H9 (cell line): ENCODE measurements at regions not wholly inside any gene's neighbourhood (a gene's known extent, or its start where the extent isn't known, plus 50 kb on each side); places are given as distances from the start of the nearest gene placed in this dataset.

Source experiments
- DNase-seq: peaks from one replicate; pipeline ENCODE4 v3.0.0-alpha.2; 2017
- H2AFZ ChIP-seq: one replicate; pipeline ENCODE4 v1.6.1; 2013; ENCODE audit warnings: mild to moderate bottlenecking, low read length, control low read depth, moderate library complexity
- H2AK5ac ChIP-seq: 2 replicates; pipeline ENCODE4 v1.6.1; 2013; ENCODE audit warnings: low read length, control low read depth, mixed read lengths; ENCODE audit not compliant: insufficient read length
- H2BK120ac ChIP-seq: one replicate; pipeline ENCODE4 v1.6.1; 2013; ENCODE audit warnings: low read depth, mild to moderate bottlenecking, low read length, control low read depth, inconsistent platforms; ENCODE audit not compliant: poor library complexity, severe bottlenecking
- H2BK12ac ChIP-seq: 2 replicates; pipeline ENCODE4 v1.6.1; 2013; ENCODE audit warnings: low read length, control low read depth, mixed read lengths, low read depth; ENCODE audit not compliant: insufficient read length
- H2BK15ac ChIP-seq: 2 replicates; pipeline ENCODE4 v1.6.1; 2013; ENCODE audit warnings: low read depth, low read length, control low read depth
- H2BK20ac ChIP-seq: one replicate; pipeline ENCODE4 v1.6.1; 2013; ENCODE audit warnings: low read depth, mild to moderate bottlenecking, low read length, control low read depth, inconsistent platforms; ENCODE audit not compliant: poor library complexity, severe bottlenecking
- H2BK5ac ChIP-seq: 2 replicates; pipeline ENCODE4 v1.6.1; 2013; ENCODE audit warnings: low read length, control low read depth, mixed read lengths; ENCODE audit not compliant: insufficient read length
- H3K14ac ChIP-seq: 2 replicates; pipeline ENCODE4 v1.6.1; 2013; ENCODE audit warnings: low read length, control low read depth; ENCODE audit not compliant: insufficient read depth
- H3K18ac ChIP-seq: 2 replicates; pipeline ENCODE4 v1.6.1; 2013; ENCODE audit warnings: low read depth, mild to moderate bottlenecking, mixed read lengths, low read length, control low read depth; ENCODE audit not compliant: insufficient read length
- H3K23ac ChIP-seq: 2 replicates; pipeline ENCODE4 v1.6.1; 2013; ENCODE audit warnings: low read length, control low read depth, mixed read lengths, low read depth; ENCODE audit not compliant: insufficient read length
- H3K23me2 ChIP-seq: 2 replicates; pipeline ENCODE4 v1.6.1; 2013; ENCODE audit warnings: low read depth, mild to moderate bottlenecking, mixed read lengths, low read length, control low read depth; ENCODE audit not compliant: insufficient read length, poor library complexity, severe bottlenecking
- H3K27ac ChIP-seq: 2 replicates; pipeline ENCODE4 v1.5.1; 2013; ENCODE audit warnings: low read length, control low read depth, mixed read lengths, low read depth; ENCODE audit not compliant: insufficient read length
- H3K27me3 ChIP-seq: 2 replicates; pipeline ENCODE4 v1.6.1; 2013; ENCODE audit warnings: low read length, control low read depth, inconsistent platforms; ENCODE audit not compliant: insufficient read depth
- H3K4ac ChIP-seq: 2 replicates; pipeline ENCODE4 v1.6.1; 2013; ENCODE audit warnings: low read depth, mild to moderate bottlenecking, control low read depth, inconsistent platforms, low read length, moderate library complexity
- H3K4me1 ChIP-seq: 2 replicates; pipeline ENCODE4 v1.6.1; 2013; ENCODE audit warnings: low read length, control low read depth, inconsistent platforms; ENCODE audit not compliant: insufficient read depth
- H3K4me2 ChIP-seq: 2 replicates; pipeline ENCODE4 v1.6.1; 2013; ENCODE audit warnings: low read length, control low read depth, mixed read lengths; ENCODE audit not compliant: insufficient read length, insufficient read depth
- H3K56ac ChIP-seq: 2 replicates; pipeline ENCODE4 v1.6.1; 2013; ENCODE audit warnings: low read depth, mild to moderate bottlenecking, mixed read lengths, low read length, control low read depth; ENCODE audit not compliant: insufficient read length
- H3K79me1 ChIP-seq: 2 replicates; pipeline ENCODE4 v1.6.1; 2013; ENCODE audit warnings: low read depth, mild to moderate bottlenecking, moderate library complexity, low read length, control low read depth, inconsistent platforms; ENCODE audit not compliant: insufficient read depth, poor library complexity, severe bottlenecking
- H3K79me2 ChIP-seq: 2 replicates; pipeline ENCODE4 v1.6.1; 2013; ENCODE audit warnings: low read length, control low read depth, inconsistent platforms; ENCODE audit not compliant: insufficient read depth
- H3K9ac ChIP-seq: 2 replicates; pipeline ENCODE4 v1.6.1; 2013; ENCODE audit warnings: low read length, control low read depth, mixed read lengths; ENCODE audit not compliant: insufficient read length; ENCODE audit errors: extremely low read depth
- H3K9me3 ChIP-seq: one replicate; pipeline ENCODE4 v1.6.1; 2013; ENCODE audit warnings: low read depth, low read length, inconsistent platforms; ENCODE audit not compliant: control insufficient read depth
- H3T11ph ChIP-seq: one replicate; pipeline ENCODE4 v1.6.1; 2013; ENCODE audit warnings: mild to moderate bottlenecking, low read length, control low read depth, inconsistent platforms
- H4K20me1 ChIP-seq: one replicate; pipeline ENCODE4 v1.6.1; 2013; ENCODE audit not compliant: control insufficient read depth, insufficient read length, insufficient read depth
- H4K5ac ChIP-seq: 2 replicates; pipeline ENCODE4 v1.6.1; 2013; ENCODE audit warnings: low read depth, mild to moderate bottlenecking, mixed read lengths, low read length, control low read depth; ENCODE audit not compliant: insufficient read length
- H4K8ac ChIP-seq: replicated peaks from 2 replicates; pipeline ENCODE4 v1.6.1; 2013; ENCODE audit warnings: low read length, control low read depth, mixed read lengths, low read depth; ENCODE audit not compliant: insufficient read length
- H4K91ac ChIP-seq: 2 replicates; pipeline ENCODE4 v1.6.1; 2013; ENCODE audit warnings: low read depth, mild to moderate bottlenecking, moderate library complexity, mixed read lengths, low read length, control low read depth; ENCODE audit not compliant: insufficient read length
- H3K27ac Mint-ChIP-seq, 3 experiments: 2 replicates in 2 of 3; 3 replicates in 1 of 3; pipeline ENCODE4 v1.8.0; 2020 to 2021; ENCODE audit warnings: mixed read lengths in 3 of 3, mild to moderate bottlenecking in 1 of 3, moderate library complexity in 1 of 3
- H3K27me3 Mint-ChIP-seq: 2 replicates; pipeline ENCODE4 v1.8.0; 2021; ENCODE audit warnings: low read depth, mild to moderate bottlenecking, moderate library complexity, mixed read lengths
- H3K36me3 Mint-ChIP-seq, 3 experiments: 2 replicates in 2 of 3; 3 replicates in 1 of 3; pipeline ENCODE4 v1.8.0; 2020 to 2021; ENCODE audit warnings: low read depth in 3 of 3, mixed read lengths in 3 of 3; ENCODE audit not compliant: insufficient read depth in 1 of 3
- H3K4me1 Mint-ChIP-seq, 2 experiments: 2 replicates each; pipeline ENCODE4 v1.8.0; 2020; ENCODE audit warnings: mixed read lengths in 2 of 2
- H3K4me3 Mint-ChIP-seq, 2 experiments: 2 replicates in 1 of 2; 3 replicates in 1 of 2; pipeline ENCODE4 v1.8.0; 2020 to 2021; ENCODE audit warnings: mild to moderate bottlenecking in 2 of 2, mixed read lengths in 2 of 2, moderate library complexity in 1 of 2
- H3K9me3 Mint-ChIP-seq, 2 experiments: 2 replicates in 1 of 2; 3 replicates in 1 of 2; pipeline ENCODE4 v1.8.0; 2020; ENCODE audit warnings: mild to moderate bottlenecking in 2 of 2, mixed read lengths in 2 of 2, moderate library complexity in 1 of 2
- WGBS: extraction: QIAGEN DNeasy Blood & Tissue Kit; methylation state at CpG from one replicate; pipeline ENCODE4 v1.1.7; 2013; ENCODE audit warnings: missing lambda C conversion rate, low lambda C conversion rate, mixed read lengths; ENCODE audit not compliant: insufficient read length; ENCODE audit errors: extremely low coverage; 5-methylcytosine and 5-hydroxymethylcytosine counted together
- TF ChIP-seq, protein P1 (sequence below): fragments of 200-600 bp; sonication (generic); conservative IDR thresholded peaks from 3 replicates; pipeline ENCODE4 v1.8.0; 2021; ENCODE audit warnings: antibody characterized with exemption, mild to moderate bottlenecking

DNA sequence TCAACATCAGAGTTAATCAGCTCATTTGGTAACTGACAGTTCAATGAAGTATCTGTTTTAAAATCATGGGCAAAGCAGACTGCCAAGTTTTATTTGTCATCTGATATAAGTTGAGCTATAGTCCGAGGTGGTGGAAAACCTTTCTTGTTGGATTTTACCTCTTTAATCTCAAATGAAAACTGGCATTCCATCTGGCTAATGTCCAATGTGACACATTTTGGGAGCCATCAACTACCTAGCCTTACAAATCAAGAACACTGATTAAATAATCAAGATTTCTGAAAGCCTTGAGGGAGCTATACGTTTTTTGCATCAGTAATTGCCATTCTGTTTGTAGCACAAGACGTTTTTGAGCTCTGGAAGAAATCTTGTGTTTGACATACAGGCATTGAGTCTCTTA lies 1380.5 kb upstream of the WWC1 start:
- no peak overlapping the region for H3K4me3 Mint-ChIP-seq
- no peak overlapping the region for H2BK120ac ChIP-seq
- H3K4me1 Mint-ChIP-seq, result no peaks in the 10 kb centered on the region
- H4K20me1 ChIP-seq, result no peaks in the 10 kb centered on the region
- H3K4me1 ChIP-seq, result no peaks in the 10 kb centered on the region
- H3K9ac ChIP-seq, result no peak overlapping the region
- H2BK20ac ChIP-seq, result no peak overlapping the region
- no peaks in the 10 kb centered on the region for H3K36me3 Mint-ChIP-seq
- H2AFZ ChIP-seq, result no peak overlapping the region
- no peak overlapping the region for H2BK15ac ChIP-seq
- H3K9me3 Mint-ChIP-seq, result no peaks in the 10 kb centered on the region
- H4K8ac ChIP-seq, result no peak overlapping the region
- TF ChIP-seq, protein P1, sequence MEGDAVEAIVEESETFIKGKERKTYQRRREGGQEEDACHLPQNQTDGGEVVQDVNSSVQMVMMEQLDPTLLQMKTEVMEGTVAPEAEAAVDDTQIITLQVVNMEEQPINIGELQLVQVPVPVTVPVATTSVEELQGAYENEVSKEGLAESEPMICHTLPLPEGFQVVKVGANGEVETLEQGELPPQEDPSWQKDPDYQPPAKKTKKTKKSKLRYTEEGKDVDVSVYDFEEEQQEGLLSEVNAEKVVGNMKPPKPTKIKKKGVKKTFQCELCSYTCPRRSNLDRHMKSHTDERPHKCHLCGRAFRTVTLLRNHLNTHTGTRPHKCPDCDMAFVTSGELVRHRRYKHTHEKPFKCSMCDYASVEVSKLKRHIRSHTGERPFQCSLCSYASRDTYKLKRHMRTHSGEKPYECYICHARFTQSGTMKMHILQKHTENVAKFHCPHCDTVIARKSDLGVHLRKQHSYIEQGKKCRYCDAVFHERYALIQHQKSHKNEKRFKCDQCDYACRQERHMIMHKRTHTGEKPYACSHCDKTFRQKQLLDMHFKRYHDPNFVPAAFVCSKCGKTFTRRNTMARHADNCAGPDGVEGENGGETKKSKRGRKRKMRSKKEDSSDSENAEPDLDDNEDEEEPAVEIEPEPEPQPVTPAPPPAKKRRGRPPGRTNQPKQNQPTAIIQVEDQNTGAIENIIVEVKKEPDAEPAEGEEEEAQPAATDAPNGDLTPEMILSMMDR, result no peak
- H2BK12ac ChIP-seq, result no peak overlapping the region
- no peak overlapping the region for H3K14ac ChIP-seq
- no peaks in the 10 kb centered on the region for H3K9me3 ChIP-seq
- H3K18ac ChIP-seq, result no peak overlapping the region
- no peak overlapping the region for H3K4me2 ChIP-seq
- no peaks in the 10 kb centered on the region for H3K27me3 Mint-ChIP-seq
- no peak overlapping the region for H3K4ac ChIP-seq
- H3K23me2 ChIP-seq, result no peaks in the 10 kb centered on the region
- H3T11ph ChIP-seq, result no peak overlapping the region
- H3K79me2 ChIP-seq, result no peaks in the 10 kb centered on the region
- no peak overlapping the region for H4K91ac ChIP-seq
- H3K23ac ChIP-seq, result no peak overlapping the region
- DNase-seq, result no peak
- H3K79me1 ChIP-seq, result no peaks in the 10 kb centered on the region
- no peak overlapping the region for H3K27ac Mint-ChIP-seq
- no CpG with 5 or more reads among the region's 3 CpGs for WGBS
- no peaks in the 10 kb centered on the region for H3K27me3 ChIP-seq
- H3K27ac ChIP-seq, result no peak overlapping the region
- H2BK5ac ChIP-seq, result no peak overlapping the region
- H2AK5ac ChIP-seq, result no peak overlapping the region
- no peak overlapping the region for H4K5ac ChIP-seq
- no peak overlapping the region for H3K56ac ChIP-seq
